ENCODE measurements at regions not wholly inside any gene's neighbourhood (a gene's known extent, or its start where the extent isn't known, plus 50 kb on each side); places are given as distances from the start of the nearest gene placed in this dataset.
A peak's percentile ranks its signal among the peaks of the same experiment; 100 is the strongest.
"Not testable (repeated sequence)": the region's sequence is repeated elsewhere in the genome, so short reads cannot be mapped to it uniquely, and the experiment has no call there.

DNA sequence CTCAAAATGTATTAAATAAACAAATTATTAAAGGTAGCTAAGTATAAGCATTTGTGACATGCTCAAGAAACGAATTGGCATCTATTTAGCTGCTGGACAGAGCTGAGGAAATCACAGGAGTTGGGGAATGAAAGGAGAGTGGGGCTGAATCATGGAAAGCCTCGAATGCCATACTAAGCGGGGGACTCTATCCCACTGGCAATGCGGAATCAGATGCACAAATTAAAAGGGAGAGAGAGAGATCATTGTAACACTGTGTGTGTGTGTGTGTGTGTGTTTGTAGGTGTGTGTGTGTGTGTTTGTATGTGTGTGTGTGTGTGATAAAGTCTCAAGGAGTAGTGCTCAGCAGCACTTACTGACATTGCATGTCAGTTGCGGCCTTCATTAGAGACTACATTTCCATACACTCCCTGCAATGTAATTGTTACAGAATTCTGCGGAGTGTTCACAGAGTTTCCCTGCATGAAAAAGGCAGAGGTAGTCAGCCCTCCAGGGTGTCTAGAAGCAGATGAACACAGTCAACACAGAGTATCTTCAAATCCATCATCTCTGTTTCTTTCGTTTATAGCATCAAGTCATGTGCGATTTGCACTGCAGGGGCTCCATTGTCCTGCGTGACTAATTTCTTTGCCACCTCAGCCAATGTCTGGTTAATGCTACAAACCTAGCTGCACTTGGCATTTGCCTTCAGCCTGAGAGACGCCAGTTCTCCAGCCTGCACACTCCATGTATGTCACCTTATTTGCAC lies 111.7 kb upstream of the CYRIA start:
- no peak for DNase-seq

DNA sequence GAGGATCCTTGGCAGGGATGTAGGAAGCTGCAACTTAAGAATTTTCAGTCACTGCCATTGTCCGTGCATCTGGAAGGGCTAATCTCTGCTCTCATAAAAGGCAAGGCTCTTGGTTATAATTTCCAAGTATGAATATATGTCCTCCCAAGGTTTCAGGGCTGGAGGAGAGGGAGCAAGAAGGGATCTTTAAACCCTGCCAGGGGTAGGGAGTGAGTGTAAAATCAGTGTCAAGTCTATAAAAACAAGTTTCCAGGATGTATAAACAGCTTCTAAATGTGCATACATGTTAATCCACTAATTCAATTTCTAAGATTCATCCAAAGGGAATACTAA lies 110.2 kb upstream of the CYRIA start:
- DNase-seq = no peak

DNA sequence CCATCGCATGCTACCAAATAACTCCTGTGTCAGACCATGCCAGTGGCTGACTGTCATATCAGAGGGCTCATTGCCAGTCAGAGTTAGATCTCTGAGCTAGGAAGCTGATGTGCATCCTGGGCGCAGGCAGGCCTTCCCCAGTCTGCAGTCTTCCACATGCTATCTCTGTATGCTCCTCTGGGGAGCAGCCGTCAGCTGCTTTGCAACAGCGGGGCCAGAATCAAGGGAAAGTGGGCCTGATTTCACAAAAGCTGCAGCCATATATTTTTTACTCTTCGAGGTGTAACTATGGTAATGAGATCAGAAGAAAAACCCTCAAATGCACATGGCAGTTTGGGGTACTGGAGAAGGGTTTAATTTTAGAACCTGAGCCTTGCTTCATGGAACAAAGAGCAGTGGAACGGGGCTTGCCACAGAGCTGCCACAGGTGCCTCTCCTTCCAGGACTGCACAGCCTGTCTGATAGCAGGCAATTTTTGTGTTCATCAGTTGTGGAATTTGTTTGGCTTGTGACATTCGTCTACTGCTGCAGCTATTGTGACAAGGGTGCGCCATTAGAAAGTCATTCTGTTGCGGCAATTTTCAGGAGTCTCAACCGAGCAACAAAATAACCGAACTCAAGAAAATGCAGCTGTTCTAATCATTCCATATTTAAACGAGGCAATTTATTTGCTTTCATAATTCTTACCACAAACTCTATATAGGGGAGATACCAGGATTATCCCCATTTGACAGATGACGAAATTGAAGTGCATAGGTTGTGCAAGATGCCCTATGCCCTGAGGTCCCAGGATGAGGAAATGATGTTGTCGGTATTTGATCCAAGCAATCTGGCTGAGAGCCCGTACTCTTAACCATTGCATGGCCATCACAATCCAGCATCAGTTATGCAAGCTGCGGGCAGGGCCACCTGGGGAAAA lies 109.6 kb upstream of the CYRIA start:
- peak; percentile 58 for DNase-seq

- DNase-seq = no peak
Measured at GRCh38 chr2:16774091-16774490, 108.5 kb upstream of the CYRIA start.

- DNase-seq = peak; percentile 78
Measured at GRCh38 chr2:16773080-16773713, 107.6 kb upstream of the CYRIA start.

GRCh38 chr2:16767789-16768476 lies 102.3 kb upstream of the CYRIA start:
- no peak for DNase-seq

DNA sequence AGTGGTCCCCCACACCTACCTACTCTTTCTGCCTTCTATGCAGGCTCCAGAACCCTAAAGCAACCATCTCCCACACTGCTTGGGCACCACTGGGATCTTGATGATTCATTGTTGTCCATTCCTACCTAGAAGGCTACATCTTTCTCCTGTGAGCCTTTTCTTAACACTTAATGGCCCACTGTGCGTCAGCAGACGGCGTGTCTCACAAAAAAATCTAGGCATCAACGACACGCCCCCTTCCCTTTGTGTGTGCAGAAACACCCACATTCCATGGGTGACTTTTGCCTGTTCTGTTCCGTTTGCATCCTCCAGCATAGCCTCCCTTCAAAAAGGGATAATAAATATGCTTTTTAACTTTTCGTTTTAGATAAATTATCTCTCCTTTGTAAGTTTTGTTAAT lies 99.7 kb upstream of the CYRIA start:
- no peak for DNase-seq

GRCh38 chr2:16764487-16764886 lies 98.9 kb upstream of the CYRIA start:
- no peak for DNase-seq

DNA sequence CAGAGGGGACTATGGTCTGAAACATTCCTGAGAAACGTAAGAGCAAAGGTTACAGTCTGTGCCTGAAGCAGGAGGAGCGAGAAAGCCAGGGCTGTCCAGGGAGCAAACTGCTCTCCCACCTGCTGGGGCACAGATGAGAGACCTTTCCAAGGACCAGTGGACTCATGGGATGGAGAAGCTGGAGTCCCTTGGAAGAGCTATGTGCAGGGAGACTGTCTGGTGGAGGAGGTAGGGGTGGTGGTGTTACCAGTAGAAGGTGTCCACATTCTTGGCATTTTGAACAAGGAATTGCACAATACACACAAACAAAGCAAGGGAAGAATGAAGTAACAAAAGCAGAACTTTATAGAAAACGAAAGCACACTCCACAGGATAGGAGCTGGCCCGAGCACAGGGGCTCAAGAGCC lies 97.9 kb upstream of the CYRIA start:
- DNase-seq = no peak

DNA sequence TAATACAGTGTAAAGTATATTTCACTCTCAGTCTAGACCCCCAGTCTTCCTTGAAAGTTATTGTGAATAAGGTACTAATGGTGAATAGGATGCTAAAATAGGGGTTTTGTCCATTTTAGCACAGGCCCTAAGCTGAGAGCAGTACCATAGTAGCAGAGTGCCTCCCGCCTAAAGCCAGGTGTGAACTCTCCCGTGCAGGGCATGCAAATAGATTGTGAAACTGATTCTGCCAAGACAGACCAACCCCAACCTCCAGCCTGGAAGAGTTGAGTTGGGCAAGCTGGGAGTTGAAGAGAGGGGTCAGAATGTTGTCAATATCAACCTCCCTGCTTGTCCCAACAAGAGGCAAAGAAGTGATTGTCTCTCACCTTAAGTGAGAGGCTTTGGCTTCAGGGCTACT lies 97.4 kb upstream of the CYRIA start:
- DNase-seq = no peak

GRCh38 chr2:16760426-16760825 lies 94.8 kb upstream of the CYRIA start:
- DNase-seq = no peak

DNA sequence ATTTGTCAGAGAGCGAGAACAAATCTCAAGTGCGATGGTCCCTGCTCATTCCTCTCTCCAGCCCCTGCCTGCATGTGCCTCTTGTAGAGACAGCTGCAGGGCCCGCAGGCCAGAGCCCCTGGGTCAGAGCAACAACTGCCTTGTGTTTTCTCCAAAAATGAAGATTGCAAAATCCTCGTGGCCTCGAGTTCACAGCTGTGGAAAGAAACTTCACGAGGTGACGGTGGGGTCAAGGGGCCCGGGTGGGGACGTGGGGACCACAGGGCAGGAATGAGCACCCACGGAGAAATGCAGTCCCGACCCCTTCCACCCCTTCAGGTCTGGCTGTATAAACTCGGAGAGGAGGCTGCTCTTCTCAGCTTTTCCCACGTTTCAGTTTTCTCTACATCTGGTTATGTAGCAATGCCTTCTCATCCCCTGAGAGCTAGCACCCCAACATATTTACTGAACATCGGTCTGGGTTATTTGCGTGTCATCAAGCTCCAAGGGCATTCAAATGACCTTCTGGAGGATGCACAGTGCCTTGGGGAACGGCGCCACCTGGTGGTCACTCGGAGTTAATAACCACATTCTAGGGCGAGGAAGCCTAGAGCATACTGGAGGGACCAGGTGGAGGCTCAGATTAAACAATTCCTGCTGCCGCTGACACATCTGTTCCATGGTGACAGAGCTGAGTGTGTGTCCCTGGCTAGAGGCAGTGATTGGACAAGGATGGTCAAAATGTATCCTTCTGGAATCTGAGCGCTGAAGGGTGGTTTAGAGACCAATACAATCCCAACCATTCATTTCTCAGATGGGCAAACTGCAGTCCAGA lies 91.4 kb upstream of the CYRIA start:
- DNase-seq = peak; percentile 43

GRCh38 chr2:16755442-16755841 lies 89.8 kb upstream of the CYRIA start:
- DNase-seq = no peak

- not testable (repeated sequence) for DNase-seq
Measured at GRCh38 chr2:16753025-16753424, 87.4 kb upstream of the CYRIA start.

DNA sequence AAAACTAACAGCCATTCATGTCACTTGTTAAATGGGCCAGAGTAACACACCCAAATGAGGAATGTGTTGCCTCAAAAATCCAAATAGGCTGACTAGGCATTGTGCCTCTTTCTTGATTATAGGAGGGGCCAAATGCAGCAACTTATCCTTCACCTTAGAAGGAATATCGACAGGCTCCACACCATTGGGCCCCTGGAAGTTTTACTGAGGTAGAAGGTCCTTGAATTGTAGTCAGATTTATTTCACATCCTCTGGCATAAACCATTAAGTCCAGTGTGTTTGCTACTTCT lies 85.2 kb upstream of the CYRIA start:
- not testable (repeated sequence) for DNase-seq

DNA sequence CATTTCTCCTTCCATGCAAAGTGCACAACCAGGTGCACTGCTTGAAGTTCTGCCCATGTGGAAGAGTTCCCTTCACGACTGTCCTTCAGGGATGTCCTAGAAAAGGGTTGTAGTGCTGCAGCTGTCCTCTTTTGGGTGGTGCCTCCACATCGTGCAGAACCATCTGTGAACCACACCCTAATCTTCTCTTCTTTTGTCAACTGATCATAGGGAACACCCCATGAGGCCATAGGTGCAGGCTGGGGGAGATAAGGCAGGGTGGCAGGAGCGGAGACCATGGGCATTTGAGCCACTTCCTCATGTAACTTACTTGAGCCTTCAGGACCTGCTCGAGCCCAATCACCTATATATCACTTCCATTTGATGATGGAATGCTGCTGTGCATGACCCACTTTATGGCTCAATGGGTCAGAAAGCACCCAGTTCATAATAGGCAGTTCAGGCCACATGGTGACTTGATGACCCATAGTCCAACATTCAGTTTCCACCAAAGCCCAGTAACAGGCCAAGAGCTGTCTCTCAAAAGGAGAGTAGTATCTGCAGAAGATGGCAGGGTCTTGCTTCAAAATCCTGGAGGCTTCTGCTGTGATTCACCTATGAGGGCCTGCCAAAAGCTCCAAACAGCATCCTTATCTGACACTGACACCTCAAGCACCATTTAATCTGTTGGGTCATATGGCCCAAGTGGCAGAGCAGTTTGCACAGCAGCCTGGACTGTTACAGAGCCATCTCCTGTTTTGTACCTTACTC lies 84.7 kb upstream of the CYRIA start:
- DNase-seq = no peak

DNA sequence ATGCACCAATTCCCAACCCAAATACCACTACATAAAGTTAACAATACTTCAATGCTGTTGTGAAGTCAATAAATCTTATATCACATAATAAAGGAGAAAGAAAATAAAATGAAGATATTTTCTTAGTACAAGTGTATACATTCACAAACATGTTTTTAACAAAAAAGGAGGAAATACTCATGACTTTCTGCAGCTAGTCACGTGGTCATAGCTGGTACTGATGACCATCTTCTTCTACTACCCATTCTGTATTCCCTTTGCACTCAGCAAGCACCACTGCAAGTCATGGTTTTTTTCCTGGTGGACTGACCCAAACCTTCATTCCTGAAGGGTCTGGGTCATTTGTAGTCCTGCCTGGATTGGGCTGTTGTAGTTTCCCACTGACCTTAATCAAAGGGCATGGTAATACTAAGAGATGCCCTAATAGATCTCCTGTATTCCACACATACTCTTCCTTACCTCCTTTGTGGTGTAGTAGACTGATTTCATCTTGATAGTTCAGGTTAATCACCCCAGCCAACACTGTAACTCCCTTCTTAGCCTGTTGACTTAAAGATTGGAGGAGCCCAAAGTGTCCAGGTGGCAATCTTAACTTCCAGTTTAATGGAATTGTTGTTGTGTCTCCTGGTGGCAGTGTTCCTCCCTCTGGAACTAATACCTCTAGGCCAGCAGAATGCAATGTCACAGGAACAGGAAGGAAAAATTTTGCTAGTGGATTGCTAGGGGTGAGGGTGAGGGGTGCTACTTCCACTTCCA lies 83.1 kb upstream of the CYRIA start:
- not testable (repeated sequence) for DNase-seq

DNA sequence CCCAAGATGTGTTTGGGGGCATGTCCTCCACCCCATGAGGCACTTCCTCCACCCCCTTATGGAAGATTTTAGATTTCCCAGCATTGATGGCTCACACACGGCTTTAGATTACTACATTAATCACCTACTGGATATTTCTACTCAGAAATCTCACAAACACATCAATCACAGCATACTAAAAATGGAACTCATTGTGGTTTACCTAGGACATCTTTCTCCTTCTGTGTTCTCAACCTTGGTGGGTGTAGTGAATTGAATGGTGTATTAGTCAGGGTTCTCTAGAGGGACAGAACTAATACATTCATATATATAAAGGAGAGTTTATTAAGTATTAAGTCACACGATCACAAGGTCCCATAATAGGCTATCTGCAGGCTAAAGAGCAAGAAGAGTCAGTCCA lies 82.1 kb upstream of the CYRIA start:
- DNase-seq = no peak

GRCh38 chr2:16747257-16747656 lies 81.6 kb upstream of the CYRIA start:
- no peak for DNase-seq

- DNase-seq = no peak
Measured at GRCh38 chr2:16746833-16747232, 81.2 kb upstream of the CYRIA start.

DNA sequence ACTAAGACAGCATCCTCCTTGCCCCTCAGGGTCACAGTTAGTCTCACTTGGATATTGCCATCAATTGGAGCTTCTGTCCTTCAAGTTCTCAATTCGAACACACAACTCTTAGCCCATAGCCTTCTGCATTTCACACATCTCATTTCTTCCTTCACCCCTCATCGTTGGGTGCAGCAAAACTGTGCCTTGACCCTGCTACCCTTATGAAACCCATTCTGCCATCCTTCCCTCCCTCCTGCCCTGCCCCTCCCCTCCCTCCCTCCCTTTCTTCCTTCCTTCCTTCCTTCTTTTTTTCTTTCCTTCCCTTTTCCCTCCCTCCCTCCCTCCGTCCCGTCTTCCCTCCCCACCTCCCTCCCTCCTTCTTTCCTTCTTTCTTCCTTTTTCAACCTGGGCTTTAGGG lies 80.7 kb upstream of the CYRIA start:
- no peak for DNase-seq
